Nephron progenitor cell (in vitro differentiated cells): ENCODE measurements at regions not wholly inside any gene's neighbourhood (a gene's known extent, or its start where the extent isn't known, plus 50 kb on each side); places are given as distances from the start of the nearest gene placed in this dataset.

Experiments
- DNase-seq: peaks from one replicate; pipeline ENCODE4 v3.0.0; 2021
- H3K27ac Mint-ChIP-seq: 2 replicates; pipeline ENCODE4 v1.8.0; 2021; ENCODE audit warnings: mild to moderate bottlenecking, moderate library complexity, mixed read lengths
- H3K27me3 Mint-ChIP-seq: 2 replicates; pipeline ENCODE4 v1.8.0; 2021; ENCODE audit warnings: mild to moderate bottlenecking, low read depth, mixed read lengths; ENCODE audit not compliant: poor library complexity
- H3K36me3 Mint-ChIP-seq: 2 replicates; pipeline ENCODE4 v1.8.0; 2021; ENCODE audit warnings: low read depth, mixed read lengths
- H3K4me1 Mint-ChIP-seq: 2 replicates; pipeline ENCODE4 v1.8.0; 2021; ENCODE audit warnings: mixed read lengths
- H3K4me3 Mint-ChIP-seq: 2 replicates; pipeline ENCODE4 v1.8.0; 2021; ENCODE audit warnings: mild to moderate bottlenecking, moderate library complexity, mixed read lengths
- H3K9me3 Mint-ChIP-seq: 2 replicates; pipeline ENCODE4 v1.8.0; 2021; ENCODE audit warnings: mild to moderate bottlenecking, moderate library complexity, mixed read lengths
- TF ChIP-seq, protein P1 (sequence below): fragments of 200-600 bp; sonication (generic); IDR thresholded peaks from 2 replicates; pipeline ENCODE4 v1.5.0; 2021; ENCODE audit warnings: antibody characterized with exemption

DNA sequence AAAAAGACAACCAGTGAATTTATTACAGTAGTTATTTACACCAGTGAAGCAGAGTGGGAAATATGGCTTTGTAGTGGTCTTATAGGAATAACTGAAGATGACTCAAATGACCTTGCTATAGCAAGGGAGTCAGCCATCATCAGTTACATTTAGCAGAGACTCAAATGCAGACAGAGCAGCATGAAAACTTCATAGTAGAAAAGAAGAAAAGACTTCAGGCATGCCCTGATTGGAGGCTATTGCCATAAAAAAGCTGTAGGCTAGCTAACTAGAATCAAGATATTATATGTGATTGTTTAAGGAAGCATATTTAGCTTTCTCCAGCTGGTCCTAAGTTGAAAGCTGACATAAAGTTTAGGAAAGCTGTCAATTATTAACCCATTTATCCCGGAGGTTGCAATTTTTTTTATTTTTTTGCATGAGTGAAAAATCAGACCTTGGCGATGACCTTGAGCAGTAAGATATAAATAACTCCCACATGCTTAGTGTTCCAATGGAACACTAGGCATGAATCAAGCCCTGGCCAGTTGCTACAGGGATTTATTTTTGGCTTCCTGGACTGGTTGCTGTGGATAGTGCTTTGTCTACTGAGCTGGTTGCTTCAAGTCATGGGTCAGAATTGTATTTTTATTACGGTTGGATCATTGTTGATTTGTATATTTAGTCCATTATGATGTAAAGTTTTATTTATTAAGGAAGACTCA is 675.6 kb upstream of the VRK2 start:
- no peaks in the 10 kb centered on the region for H3K27me3 Mint-ChIP-seq
- H3K36me3 Mint-ChIP-seq: no peaks in the 10 kb centered on the region
- H3K4me1 Mint-ChIP-seq: peaks cover 17% of the 10 kb centered on the region
- no peak for DNase-seq
- no peaks in the 10 kb centered on the region for H3K9me3 Mint-ChIP-seq
- TF ChIP-seq, protein P1, sequence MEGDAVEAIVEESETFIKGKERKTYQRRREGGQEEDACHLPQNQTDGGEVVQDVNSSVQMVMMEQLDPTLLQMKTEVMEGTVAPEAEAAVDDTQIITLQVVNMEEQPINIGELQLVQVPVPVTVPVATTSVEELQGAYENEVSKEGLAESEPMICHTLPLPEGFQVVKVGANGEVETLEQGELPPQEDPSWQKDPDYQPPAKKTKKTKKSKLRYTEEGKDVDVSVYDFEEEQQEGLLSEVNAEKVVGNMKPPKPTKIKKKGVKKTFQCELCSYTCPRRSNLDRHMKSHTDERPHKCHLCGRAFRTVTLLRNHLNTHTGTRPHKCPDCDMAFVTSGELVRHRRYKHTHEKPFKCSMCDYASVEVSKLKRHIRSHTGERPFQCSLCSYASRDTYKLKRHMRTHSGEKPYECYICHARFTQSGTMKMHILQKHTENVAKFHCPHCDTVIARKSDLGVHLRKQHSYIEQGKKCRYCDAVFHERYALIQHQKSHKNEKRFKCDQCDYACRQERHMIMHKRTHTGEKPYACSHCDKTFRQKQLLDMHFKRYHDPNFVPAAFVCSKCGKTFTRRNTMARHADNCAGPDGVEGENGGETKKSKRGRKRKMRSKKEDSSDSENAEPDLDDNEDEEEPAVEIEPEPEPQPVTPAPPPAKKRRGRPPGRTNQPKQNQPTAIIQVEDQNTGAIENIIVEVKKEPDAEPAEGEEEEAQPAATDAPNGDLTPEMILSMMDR: no peak
- no peak overlapping the region for H3K27ac Mint-ChIP-seq
- no peak overlapping the region for H3K4me3 Mint-ChIP-seq

DNA sequence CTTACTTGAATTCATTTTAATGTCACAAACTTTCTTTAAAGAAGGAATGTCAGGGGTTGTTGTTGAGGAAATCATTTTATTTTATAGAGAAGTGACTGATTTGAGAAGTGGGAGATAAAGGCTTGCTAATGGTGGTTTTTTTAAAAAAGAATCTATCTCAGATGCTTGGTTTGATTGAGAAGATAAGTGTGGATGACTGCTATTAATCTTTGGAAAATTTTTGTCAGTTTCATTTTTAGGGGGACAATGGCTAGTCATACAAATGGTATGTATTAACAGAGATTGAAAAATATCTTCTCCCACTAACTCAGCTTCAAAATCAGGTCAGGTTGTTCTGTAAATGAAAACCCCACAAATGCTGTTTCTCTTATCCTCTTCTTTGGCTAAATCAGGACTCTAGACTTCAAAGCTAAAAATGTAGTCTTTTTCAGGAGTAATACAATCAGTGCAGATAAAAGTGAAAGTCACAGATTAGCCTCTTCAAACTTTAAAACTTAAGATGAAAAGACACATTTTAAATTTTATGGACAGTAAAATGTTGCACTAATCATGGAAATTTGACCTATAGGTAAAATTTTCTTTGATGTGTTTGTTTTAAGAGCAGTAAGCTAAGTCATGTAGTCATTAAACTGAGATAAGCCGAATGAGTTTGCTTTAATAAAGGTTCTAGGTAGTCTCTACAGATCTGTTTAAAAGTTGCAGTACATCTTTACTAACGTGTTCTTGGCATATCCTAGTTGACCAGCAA is 674.2 kb upstream of the VRK2 start:
- no peak for DNase-seq
- no peaks in the 10 kb centered on the region for H3K27me3 Mint-ChIP-seq
- H3K4me1 Mint-ChIP-seq: peaks cover 17% of the 10 kb centered on the region
- H3K27ac Mint-ChIP-seq: no peak overlapping the region
- H3K4me3 Mint-ChIP-seq: no peak overlapping the region
- no peaks in the 10 kb centered on the region for H3K36me3 Mint-ChIP-seq
- TF ChIP-seq, protein P1: no peak
- H3K9me3 Mint-ChIP-seq: no peaks in the 10 kb centered on the region

DNA sequence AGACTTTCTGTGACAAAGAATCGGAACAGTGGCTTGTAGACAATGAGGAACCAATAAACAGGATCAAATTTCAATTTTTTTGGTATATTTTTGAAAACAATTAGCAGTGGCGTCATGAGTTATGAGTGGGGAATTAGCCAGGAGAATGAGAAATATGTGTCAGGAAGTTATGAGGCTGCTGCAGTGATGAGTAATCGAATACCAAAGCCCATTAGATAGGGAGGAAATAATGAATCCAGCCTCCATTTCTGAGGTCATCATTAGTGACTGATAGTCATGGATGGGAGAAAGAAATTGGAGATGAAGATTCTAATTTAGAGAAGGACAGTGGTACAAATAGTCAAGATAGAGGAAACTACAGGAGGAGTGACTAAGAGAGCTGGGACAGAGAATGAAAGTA is 673.1 kb upstream of the VRK2 start:
- TF ChIP-seq, protein P1: no peak
- H3K4me1 Mint-ChIP-seq: peaks cover 8% of the 10 kb centered on the region
- no peak overlapping the region for H3K27ac Mint-ChIP-seq
- no peaks in the 10 kb centered on the region for H3K36me3 Mint-ChIP-seq
- DNase-seq: no peak
- no peaks in the 10 kb centered on the region for H3K27me3 Mint-ChIP-seq
- H3K4me3 Mint-ChIP-seq: no peak overlapping the region
- H3K9me3 Mint-ChIP-seq: no peaks in the 10 kb centered on the region

DNA sequence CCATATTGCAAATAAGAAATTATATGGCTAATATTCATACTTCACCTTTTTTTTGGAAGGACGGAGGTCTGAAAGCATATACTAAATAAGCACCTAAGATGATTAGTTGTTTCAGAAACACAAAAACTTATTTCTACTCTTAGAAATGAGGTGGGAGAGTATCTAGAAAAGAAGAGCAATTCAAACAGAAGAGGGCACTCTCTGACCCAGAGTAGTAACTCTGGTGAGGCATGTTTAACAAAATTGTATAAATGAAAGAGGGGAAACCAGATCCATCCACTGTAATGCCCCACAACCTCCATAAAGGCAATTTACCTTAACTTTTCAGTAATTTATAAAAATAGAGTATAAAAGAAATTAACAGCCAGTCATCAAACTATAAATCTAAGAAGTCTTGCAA is 669.6 kb upstream of the VRK2 start:
- no peak overlapping the region for H3K27ac Mint-ChIP-seq
- no peak overlapping the region for H3K4me3 Mint-ChIP-seq
- H3K4me1 Mint-ChIP-seq: no peaks in the 10 kb centered on the region
- no peak for DNase-seq
- TF ChIP-seq, protein P1: no peak
- H3K36me3 Mint-ChIP-seq: no peaks in the 10 kb centered on the region
- H3K9me3 Mint-ChIP-seq: no peaks in the 10 kb centered on the region
- no peaks in the 10 kb centered on the region for H3K27me3 Mint-ChIP-seq

DNA sequence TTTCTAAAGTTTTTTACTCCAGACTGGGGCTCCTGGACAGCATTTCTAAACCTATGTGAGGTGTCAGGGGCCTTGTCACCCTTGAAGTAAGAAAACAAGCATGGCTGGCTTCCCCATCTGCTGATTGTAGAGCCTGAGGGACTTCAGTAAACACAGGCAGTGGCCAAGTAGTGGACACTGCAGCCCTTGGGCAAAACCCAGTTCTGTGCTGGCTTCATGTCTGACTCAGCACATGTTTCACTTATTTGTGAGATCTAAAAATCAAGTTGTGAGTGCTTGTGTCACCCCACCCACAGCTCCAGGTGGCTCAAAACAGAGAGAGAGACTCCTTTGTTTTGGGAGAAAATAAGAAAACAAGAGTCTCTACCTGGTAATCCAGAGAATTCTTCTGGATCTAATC is 660.3 kb upstream of the VRK2 start:
- Mint-ChIP-seq H3K36me3 (no peaks in the 10 kb centered on the region), H3K27ac (no peak overlapping the region), H3K27me3 (no peaks in the 10 kb centered on the region), H3K9me3 (no peaks in the 10 kb centered on the region), H3K4me3 (no peak overlapping the region), H3K4me1 (no peaks in the 10 kb centered on the region)
- TF ChIP-seq, protein P1: no peak
- no peak for DNase-seq
